T-cell (primary cell): ENCODE measurements at regions not wholly inside any gene's neighbourhood (a gene's known extent, or its start where the extent isn't known, plus 50 kb on each side); places are given as distances from the start of the nearest gene placed in this dataset.

ENCODE experiments used
- ATAC-seq, 4 experiments: fragments of 200-7000 bp in 3 of 4; fragments of 150-1000 bp in 1 of 4; cut with Tn5 transposase; replicated peaks in 1 of 4; 1 replicate in 3 of 4; 2 replicates in 1 of 4; pipeline ENCODE4 v1.10.0; 2021; ENCODE audit warnings: moderate library complexity in 3 of 4, mild to moderate bottlenecking in 2 of 4, moderate number of reproducible peaks in 1 of 4
- CTCF ChIA-PET, 2 donors: fragments of 300-600 bp; sonication (Branson Sonifier 250); formaldehyde crosslinking; loops; one replicate each; lab custom pipeline; 2022; ENCODE audit warnings: antibody characterized with exemption in 2 of 2; lab: Charles Lee
- POLR2A ChIA-PET, 2 donors: fragments of 300-600 bp; sonication (Branson Sonifier 250); formaldehyde crosslinking; loops; one replicate each; lab custom pipeline; 2022; ENCODE audit warnings: antibody characterized with exemption in 2 of 2; lab: Charles Lee
- DNase-seq, 35 experiments: peaks; one replicate each; pipeline versions ENCODE4 v3.0.0 to v3.0.0-alpha.2; 2013 to 2023
- H3K27ac ChIP-seq: one replicate; pipeline ENCODE4 v1.5.1; 2013; ENCODE audit warnings: low read length
- H3K27me3 ChIP-seq, 2 experiments: replicated peaks in 1 of 2; 1 replicate in 1 of 2; 2 replicates in 1 of 2; pipeline versions ENCODE4 v1.6.1 to v1.7.0; 2013; ENCODE audit warnings: low read length in 1 of 2, mixed read lengths in 1 of 2; ENCODE audit not compliant: control insufficient read depth in 2 of 2, insufficient read depth in 2 of 2; ENCODE audit errors: extremely low read depth in 1 of 2
- H3K36me3 ChIP-seq, 2 donors: 1 replicate in 1 of 2; 2 replicates in 1 of 2; pipeline versions ENCODE4 v1.6.1 to v1.7.0; 2013; ENCODE audit warnings: low read length in 1 of 2; ENCODE audit not compliant: control insufficient read depth in 2 of 2, insufficient read depth in 1 of 2; ENCODE audit errors: extremely low read depth in 1 of 2
- H3K4me1 ChIP-seq, 2 experiments: 1 replicate in 1 of 2; 2 replicates in 1 of 2; pipeline versions ENCODE4 v1.6.1 to v1.7.0; 2013; ENCODE audit warnings: low read length in 2 of 2, mixed read lengths in 1 of 2; ENCODE audit not compliant: insufficient read depth in 2 of 2, control insufficient read depth in 1 of 2; ENCODE audit errors: extremely low read depth in 1 of 2
- H3K4me3 ChIP-seq, 2 donors: 1 replicate in 1 of 2; 2 replicates in 1 of 2; pipeline versions ENCODE4 v1.5.1 to v1.7.0; 2013; ENCODE audit warnings: mild to moderate bottlenecking in 2 of 2, low read length in 1 of 2, moderate library complexity in 1 of 2; ENCODE audit not compliant: control insufficient read depth in 1 of 2; ENCODE audit errors: extremely low read depth in 1 of 2
- H3K9me3 ChIP-seq: 2 replicates; pipeline ENCODE4 v1.7.0; 2013
- H3K27ac Mint-ChIP-seq, 2 donors: one replicate each; pipeline ENCODE4 v1.8.0; 2020 to 2021; ENCODE audit warnings: mild to moderate bottlenecking in 2 of 2, mixed read lengths in 2 of 2
- H3K27me3 Mint-ChIP-seq, 2 donors: one replicate each; pipeline ENCODE4 v1.8.0; 2021 to 2022; ENCODE audit warnings: mixed read lengths in 2 of 2
- H3K36me3 Mint-ChIP-seq: one replicate; pipeline ENCODE4 v1.8.0; 2021; ENCODE audit warnings: mixed read lengths
- H3K4me1 Mint-ChIP-seq, 3 donors: one replicate each; pipeline ENCODE4 v1.8.0; 2020 to 2022; ENCODE audit warnings: mixed read lengths in 3 of 3, mild to moderate bottlenecking in 1 of 3
- H3K4me3 Mint-ChIP-seq, 3 donors: one replicate each; pipeline ENCODE4 v1.8.0; 2020 to 2022; ENCODE audit warnings: mild to moderate bottlenecking in 3 of 3, mixed read lengths in 3 of 3, moderate library complexity in 3 of 3
- H3K9me3 Mint-ChIP-seq, 3 donors: one replicate each; pipeline ENCODE4 v1.8.0; 2020 to 2022; ENCODE audit warnings: mixed read lengths in 3 of 3
- WGBS: methylation state at CpG from one replicate; pipeline ENCODE4 v1.1.5; 2013; ENCODE audit warnings: missing lambda C conversion rate; ENCODE audit not compliant: insufficient coverage; 5-methylcytosine and 5-hydroxymethylcytosine counted together

- POLR2A ChIA-PET = no interaction called here
- Mint-ChIP-seq H3K4me3 (no peak overlapping the region), H3K36me3 (peaks cover 8% of the 10 kb centered on the region), H3K27ac (no peak overlapping the region), H3K27me3 (no peaks in the 10 kb centered on the region), H3K4me1 (peaks cover 0 to 6% (median 5%) of the 10 kb centered on the region in 3 donors), H3K9me3 (no peaks in the 10 kb centered on the region)
- no peak for DNase-seq
- Histone ChIP-seq H3K36me3 (no peaks in the 10 kb centered on the region), H3K9me3 (no peaks in the 10 kb centered on the region), H3K27ac (no peak overlapping the region), H3K27me3 (no peaks in the 10 kb centered on the region), H3K4me3 (no peak overlapping the region), H3K4me1 (no peaks in the 10 kb centered on the region)
- ATAC-seq = no peak
- CTCF ChIA-PET = no interaction called here
These were observed 130.5 kb downstream of the BACH1 start for GRCh38 chr21:29429218-29429617.

- no peaks in the 10 kb centered on the region for H3K4me1 ChIP-seq
- no peaks in the 10 kb centered on the region for H3K9me3 ChIP-seq
- H3K36me3 ChIP-seq = no peaks in the 10 kb centered on the region
- H3K27ac Mint-ChIP-seq = no peak overlapping the region
- POLR2A ChIA-PET = no interaction called here
- no peak overlapping the region for H3K4me3 ChIP-seq
- no peaks in the 10 kb centered on the region for H3K9me3 Mint-ChIP-seq
- ATAC-seq = no peak
- H3K4me3 Mint-ChIP-seq = no peak overlapping the region
- peaks cover 0 to 11% (median 10%) of the 10 kb centered on the region in 3 donors for H3K4me1 Mint-ChIP-seq
- H3K27ac ChIP-seq = no peak overlapping the region
- CTCF ChIA-PET = no interaction called here
- no peaks in the 10 kb centered on the region for H3K27me3 Mint-ChIP-seq
- H3K27me3 ChIP-seq = no peaks in the 10 kb centered on the region
- no peak for DNase-seq
- no CpG with 5 or more reads among the region's 4 CpGs for WGBS
- H3K36me3 Mint-ChIP-seq = peaks cover 8% of the 10 kb centered on the region
These were observed 131.3 kb downstream of the BACH1 start for GRCh38 chr21:29430030-29430429.

GRCh38 chr21:29430576-29430975 is 131.9 kb downstream of the BACH1 start:
- peaks cover 6% of the 10 kb centered on the region for H3K36me3 Mint-ChIP-seq
- DNase-seq = no peak
- no peak overlapping the region for H3K4me3 Mint-ChIP-seq
- peaks cover 0 to 2% of the 10 kb centered on the region in 2 experiments for H3K4me1 ChIP-seq
- ChIA-PET CTCF (no interaction called here), POLR2A (no interaction called here)
- no peaks in the 10 kb centered on the region for H3K27me3 ChIP-seq
- H3K27ac ChIP-seq = no peak overlapping the region
- WGBS = 88% methylated on average over 7 of the region's 7 CpGs
- H3K27ac Mint-ChIP-seq = no peak overlapping the region
- no peaks in the 10 kb centered on the region for H3K9me3 Mint-ChIP-seq
- no peaks in the 10 kb centered on the region for H3K9me3 ChIP-seq
- no peaks in the 10 kb centered on the region for H3K27me3 Mint-ChIP-seq
- H3K4me1 Mint-ChIP-seq = peaks cover 1 to 16% (median 12%) of the 10 kb centered on the region in 3 donors
- no peak overlapping the region for H3K4me3 ChIP-seq
- H3K36me3 ChIP-seq = no peaks in the 10 kb centered on the region
- no peak for ATAC-seq

GRCh38 chr21:29431178-29431577 is 132.5 kb downstream of the BACH1 start:
- WGBS = 100% methylated on average over 1 of the region's 1 CpG
- no peaks in the 10 kb centered on the region for H3K9me3 ChIP-seq
- ATAC-seq = no peak
- peaks cover 8% of the 10 kb centered on the region for H3K36me3 Mint-ChIP-seq
- H3K4me3 Mint-ChIP-seq = no peak overlapping the region
- ChIA-PET CTCF (no interaction called here), POLR2A (no interaction called here)
- H3K4me1 Mint-ChIP-seq = peaks cover 7 to 21% (median 17%) of the 10 kb centered on the region in 3 donors
- no peaks in the 10 kb centered on the region for H3K27me3 Mint-ChIP-seq
- no peaks in the 10 kb centered on the region for H3K9me3 Mint-ChIP-seq
- peaks cover 5% of the 10 kb centered on the region in 2 experiments for H3K4me1 ChIP-seq
- no peaks in the 10 kb centered on the region for H3K27me3 ChIP-seq
- no peak overlapping the region for H3K27ac ChIP-seq
- no peak overlapping the region for H3K27ac Mint-ChIP-seq
- H3K4me3 ChIP-seq = no peak overlapping the region
- no peaks in the 10 kb centered on the region for H3K36me3 ChIP-seq
- DNase-seq = no peak

- peaks cover 8% of the 10 kb centered on the region for H3K36me3 Mint-ChIP-seq
- POLR2A ChIA-PET = no interaction called here
These were observed 133.0 kb downstream of the BACH1 start for GRCh38 chr21:29431680-29432079.

GRCh38 chr21:29433366-29434059 is 134.8 kb downstream of the BACH1 start:
- DNase-seq (no peak), ATAC-seq (no peak)
- Mint-ChIP-seq H3K36me3 (peaks cover 3% of the 10 kb centered on the region), H3K9me3 (no peaks in the 10 kb centered on the region), H3K4me3 (no peak overlapping the region), H3K27me3 (no peaks in the 10 kb centered on the region), H3K4me1 (peaks cover 27 to 39% (median 35%) of the 10 kb centered on the region in 3 donors), H3K27ac (no peak overlapping the region)
- Histone ChIP-seq H3K4me3 (no peak overlapping the region), H3K4me1 (peaks cover 5 to 13% of the 10 kb centered on the region in 2 experiments), H3K36me3 (no peaks in the 10 kb centered on the region), H3K27me3 (no peaks in the 10 kb centered on the region), H3K27ac (no peak overlapping the region), H3K9me3 (no peaks in the 10 kb centered on the region)
- ChIA-PET CTCF (interaction anchor here (0.5 to 0.7 kb wide), 2 partner anchors 43 to 357 kb away, joined by 3 to 4 read pairs; no protein-coding TSS in a partner anchor), POLR2A (no interaction called here)
- 100% methylated on average over 1 of the region's 7 CpGs for WGBS

More at GRCh38 chr21:29431680-29432079, 133.0 kb downstream of the BACH1 start:
- peaks cover 12 to 26% (median 22%) of the 10 kb centered on the region in 3 donors for H3K4me1 Mint-ChIP-seq
- no peaks in the 10 kb centered on the region for H3K27me3 Mint-ChIP-seq
- 92% methylated on average over 2 of the region's 5 CpGs for WGBS
- no peak for DNase-seq
- Histone ChIP-seq H3K27ac (no peak overlapping the region), H3K36me3 (no peaks in the 10 kb centered on the region), H3K4me3 (no peak overlapping the region), H3K9me3 (no peaks in the 10 kb centered on the region), H3K4me1 (peaks cover 5 to 10% of the 10 kb centered on the region in 2 experiments), H3K27me3 (no peaks in the 10 kb centered on the region)
- H3K4me3 Mint-ChIP-seq = no peak overlapping the region
- CTCF ChIA-PET = no interaction called here
- H3K9me3 Mint-ChIP-seq = no peaks in the 10 kb centered on the region
- no peak overlapping the region for H3K27ac Mint-ChIP-seq
- ATAC-seq = no peak
